Panc1 (cell line): ENCODE measurements at regions not wholly inside any gene's neighbourhood (a gene's known extent, or its start where the extent isn't known, plus 50 kb on each side); places are given as distances from the start of the nearest gene placed in this dataset.

ENCODE experiments used
- ATAC-seq: fragments of 200-7000 bp; cut with Tn5 transposase; 2 replicates; pipeline ENCODE4 v1.9.1; 2020; ENCODE audit warnings: mild to moderate bottlenecking, moderate library complexity
- BruUV-seq: library from RNA; stranded (reverse); fragments of 400-500 nt; replicated peaks from 2 replicates; lab custom pipeline; 2021; lab: Mats Ljungman, UMichigan
- CTCF ChIA-PET: fragments of 300-600 bp; sonication (Branson Sonifier 250); formaldehyde crosslinking; loops from one replicate; lab custom pipeline; 2022; ENCODE audit warnings: antibody characterized with exemption; lab: Charles Lee
- POLR2A ChIA-PET: fragments of 300-600 bp; sonication (Branson Sonifier 250); formaldehyde crosslinking; loops from one replicate; lab custom pipeline; 2022; ENCODE audit warnings: antibody characterized with exemption; lab: Charles Lee
- DNase-seq: peaks from one replicate; pipeline ENCODE4 v3.0.0-alpha.2; 2010; ENCODE audit warnings: low read depth, low spot score
- H3K27ac ChIP-seq: 2 replicates; pipeline ENCODE4 v1.5.1; 2011; ENCODE audit warnings: mild to moderate bottlenecking, low read length, inconsistent platforms
- H3K27me3 ChIP-seq: fragments of 200-500 bp; sonication (Bioruptor generic); 2 replicates; pipeline ENCODE4 v1.6.0; 2014; ENCODE audit warnings: low read length, inconsistent platforms; ENCODE audit not compliant: control insufficient read depth, insufficient read depth
- H3K36me3 ChIP-seq: fragments of 200-500 bp; sonication (Bioruptor generic); 2 replicates; pipeline ENCODE4 v1.5.1; 2014; ENCODE audit warnings: inconsistent platforms, mild to moderate bottlenecking, low read length, moderate library complexity; ENCODE audit not compliant: control insufficient read depth, insufficient read depth
- H3K4me1 ChIP-seq: 2 replicates; pipeline ENCODE4 v1.5.1; 2011; ENCODE audit warnings: inconsistent platforms, mild to moderate bottlenecking, low read length, moderate library complexity; ENCODE audit not compliant: control insufficient read depth, insufficient read depth
- H3K4me3 ChIP-seq, 2 experiments: 2 replicates each; pipeline ENCODE4 v1.5.1; 2011 to 2012; ENCODE audit warnings: low read depth in 2 of 2, low read length in 2 of 2, mild to moderate bottlenecking in 2 of 2, inconsistent platforms in 1 of 2, moderate library complexity in 1 of 2
- H3K9me3 ChIP-seq: fragments of 200-500 bp; sonication (Bioruptor generic); 2 replicates; pipeline ENCODE4 v1.5.1; 2014; ENCODE audit warnings: low read depth, mild to moderate bottlenecking, inconsistent platforms, low read length, moderate library complexity; ENCODE audit not compliant: control insufficient read depth, insufficient read depth
- POLR2AphosphoS5 ChIP-seq: IDR thresholded peaks from 2 replicates; pipeline ENCODE4 v1.6.1; 2012; ENCODE audit warnings: mild to moderate bottlenecking, low read depth, low read length, moderate library complexity
- SIN3A ChIP-seq: IDR thresholded peaks from 2 replicates; pipeline ENCODE4 v1.6.1; 2012; ENCODE audit warnings: low read depth, mild to moderate bottlenecking, low read length, moderate library complexity, borderline replicate concordance; ENCODE audit not compliant: insufficient read depth
- TCF7L2 ChIP-seq: IDR thresholded peaks from 2 replicates; pipeline ENCODE4 v1.6.1; 2011; ENCODE audit warnings: mild to moderate bottlenecking, low read depth, low read length, inconsistent platforms
- in situ Hi-C: cut with HindIII; loops from 2 replicates; pipeline ENCODE4 v1.10.0; 2016; ENCODE audit warnings: low sequenced_read_pairs, low pct_unique_long_range_greater_than_20kb
- intact Hi-C: fragments of 100-400 bp; cut with micrococcal nuclease; formaldehyde crosslinking; loops from one replicate; pipeline ENCODE4 v1.10.0; 2022; ENCODE audit not compliant: unreplicated experiment
- TF ChIP-seq, protein P1 (sequence below), 2 experiments: IDR thresholded peaks; 2 replicates each; pipeline ENCODE4 v1.6.1; 2011 to 2012; ENCODE audit warnings: low read depth in 2 of 2, control low read depth in 1 of 2, low read length in 1 of 2, mild to moderate bottlenecking in 1 of 2, moderate library complexity in 1 of 2; ENCODE audit not compliant: insufficient read depth in 1 of 2
- TF ChIP-seq, protein P2 (sequence below): fragments of 450-650 bp; IDR thresholded peaks from 2 replicates; pipeline ENCODE4 v1.5.1; 2017; ENCODE audit warnings: mild to moderate bottlenecking

DNA sequence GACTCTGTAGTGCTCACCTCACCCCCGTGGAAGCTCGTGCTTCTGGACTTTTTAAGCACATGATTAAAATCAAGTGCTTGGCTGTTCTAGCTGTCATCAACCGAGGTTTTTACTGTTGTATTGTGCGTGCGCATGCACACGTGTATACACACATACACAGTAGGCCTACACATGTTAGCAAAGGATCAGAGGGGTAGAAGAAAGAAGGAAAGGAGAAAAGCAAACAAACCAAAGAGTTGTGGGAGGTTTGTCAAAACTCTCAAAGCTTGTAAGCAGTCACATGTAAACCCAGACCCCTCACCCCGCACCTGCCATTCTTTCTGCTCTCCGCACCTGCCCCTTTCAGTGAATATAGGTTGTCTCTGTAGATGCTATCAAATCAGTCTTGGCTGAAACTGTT, 311.8 kb downstream of the HS3ST1 start:
- CTCF ChIA-PET: no interaction called here

DNA sequence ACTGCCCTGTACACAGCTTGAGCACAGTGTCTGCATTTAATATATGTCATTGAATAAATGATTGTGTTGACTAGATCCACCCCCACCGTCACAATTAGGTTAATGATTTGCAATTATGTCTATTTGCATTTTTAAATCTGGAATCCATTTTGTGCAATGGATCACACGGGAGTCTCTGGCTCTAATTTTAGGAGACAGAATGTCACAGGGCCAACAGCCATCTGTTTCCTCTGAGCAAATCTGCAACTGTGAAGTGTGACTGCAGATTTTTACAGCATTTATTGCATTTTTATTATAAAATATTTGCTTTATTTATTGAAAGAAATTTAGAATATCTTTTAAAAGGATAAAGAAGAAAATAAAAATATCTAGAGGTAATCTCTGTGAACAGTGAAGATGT, 316.8 kb downstream of the HS3ST1 start:
- ATAC-seq (no peak), DNase-seq (no peak)
- no peak overlapping the region for H3K4me3 ChIP-seq
- no peaks in the 10 kb centered on the region for H3K27me3 ChIP-seq
- CTCF ChIA-PET: no interaction called here
- intact Hi-C loops: no loop called here
- H3K36me3 ChIP-seq: no peaks in the 10 kb centered on the region
- no peak overlapping the region for H3K27ac ChIP-seq
- in situ Hi-C loops: no loop called here
- TF ChIP-seq, protein P1, sequence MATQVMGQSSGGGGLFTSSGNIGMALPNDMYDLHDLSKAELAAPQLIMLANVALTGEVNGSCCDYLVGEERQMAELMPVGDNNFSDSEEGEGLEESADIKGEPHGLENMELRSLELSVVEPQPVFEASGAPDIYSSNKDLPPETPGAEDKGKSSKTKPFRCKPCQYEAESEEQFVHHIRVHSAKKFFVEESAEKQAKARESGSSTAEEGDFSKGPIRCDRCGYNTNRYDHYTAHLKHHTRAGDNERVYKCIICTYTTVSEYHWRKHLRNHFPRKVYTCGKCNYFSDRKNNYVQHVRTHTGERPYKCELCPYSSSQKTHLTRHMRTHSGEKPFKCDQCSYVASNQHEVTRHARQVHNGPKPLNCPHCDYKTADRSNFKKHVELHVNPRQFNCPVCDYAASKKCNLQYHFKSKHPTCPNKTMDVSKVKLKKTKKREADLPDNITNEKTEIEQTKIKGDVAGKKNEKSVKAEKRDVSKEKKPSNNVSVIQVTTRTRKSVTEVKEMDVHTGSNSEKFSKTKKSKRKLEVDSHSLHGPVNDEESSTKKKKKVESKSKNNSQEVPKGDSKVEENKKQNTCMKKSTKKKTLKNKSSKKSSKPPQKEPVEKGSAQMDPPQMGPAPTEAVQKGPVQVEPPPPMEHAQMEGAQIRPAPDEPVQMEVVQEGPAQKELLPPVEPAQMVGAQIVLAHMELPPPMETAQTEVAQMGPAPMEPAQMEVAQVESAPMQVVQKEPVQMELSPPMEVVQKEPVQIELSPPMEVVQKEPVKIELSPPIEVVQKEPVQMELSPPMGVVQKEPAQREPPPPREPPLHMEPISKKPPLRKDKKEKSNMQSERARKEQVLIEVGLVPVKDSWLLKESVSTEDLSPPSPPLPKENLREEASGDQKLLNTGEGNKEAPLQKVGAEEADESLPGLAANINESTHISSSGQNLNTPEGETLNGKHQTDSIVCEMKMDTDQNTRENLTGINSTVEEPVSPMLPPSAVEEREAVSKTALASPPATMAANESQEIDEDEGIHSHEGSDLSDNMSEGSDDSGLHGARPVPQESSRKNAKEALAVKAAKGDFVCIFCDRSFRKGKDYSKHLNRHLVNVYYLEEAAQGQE (IDR thresholded peaks at IDR 0.05; ENCODE audit: insufficient read depth in 1 of 2, low read depth in 2 of 2, low read length in 1 of 2): no peak
- TF ChIP-seq POLR2AphosphoS5: no peak
- no peak for TF ChIP-seq SIN3A
- TF ChIP-seq, protein P2, sequence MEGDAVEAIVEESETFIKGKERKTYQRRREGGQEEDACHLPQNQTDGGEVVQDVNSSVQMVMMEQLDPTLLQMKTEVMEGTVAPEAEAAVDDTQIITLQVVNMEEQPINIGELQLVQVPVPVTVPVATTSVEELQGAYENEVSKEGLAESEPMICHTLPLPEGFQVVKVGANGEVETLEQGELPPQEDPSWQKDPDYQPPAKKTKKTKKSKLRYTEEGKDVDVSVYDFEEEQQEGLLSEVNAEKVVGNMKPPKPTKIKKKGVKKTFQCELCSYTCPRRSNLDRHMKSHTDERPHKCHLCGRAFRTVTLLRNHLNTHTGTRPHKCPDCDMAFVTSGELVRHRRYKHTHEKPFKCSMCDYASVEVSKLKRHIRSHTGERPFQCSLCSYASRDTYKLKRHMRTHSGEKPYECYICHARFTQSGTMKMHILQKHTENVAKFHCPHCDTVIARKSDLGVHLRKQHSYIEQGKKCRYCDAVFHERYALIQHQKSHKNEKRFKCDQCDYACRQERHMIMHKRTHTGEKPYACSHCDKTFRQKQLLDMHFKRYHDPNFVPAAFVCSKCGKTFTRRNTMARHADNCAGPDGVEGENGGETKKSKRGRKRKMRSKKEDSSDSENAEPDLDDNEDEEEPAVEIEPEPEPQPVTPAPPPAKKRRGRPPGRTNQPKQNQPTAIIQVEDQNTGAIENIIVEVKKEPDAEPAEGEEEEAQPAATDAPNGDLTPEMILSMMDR: no peak
- no peak for TF ChIP-seq TCF7L2
- no peaks in the 10 kb centered on the region for H3K9me3 ChIP-seq
- no TSS peak for BruUV-seq
- no peaks in the 10 kb centered on the region for H3K4me1 ChIP-seq
- POLR2A ChIA-PET: no interaction called here

More for the DNA sequence above, 311.8 kb downstream of the HS3ST1 start:
- Histone ChIP-seq H3K27ac (no peak overlapping the region), H3K4me1 (no peaks in the 10 kb centered on the region), H3K9me3 (no peaks in the 10 kb centered on the region), H3K36me3 (no peaks in the 10 kb centered on the region), H3K27me3 (no peaks in the 10 kb centered on the region), H3K4me3 (no peak overlapping the region)
- in situ Hi-C loops: no loop called here
- ATAC-seq: no peak
- no peak for TF ChIP-seq POLR2AphosphoS5
- TF ChIP-seq, protein P1 (IDR thresholded peaks at IDR 0.05; ENCODE audit: insufficient read depth in 1 of 2, low read depth in 2 of 2, low read length in 1 of 2): no peak
- TF ChIP-seq SIN3A: no peak
- TF ChIP-seq, protein P2: no peak
- TF ChIP-seq TCF7L2: no peak
- intact Hi-C loops: no loop called here
- POLR2A ChIA-PET: no interaction called here
- BruUV-seq: no TSS peak
- no peak for DNase-seq
